ENCODE measurements at regions not wholly inside any gene's neighbourhood (a gene's known extent, or its start where the extent isn't known, plus 50 kb on each side); places are given as distances from the start of the nearest gene placed in this dataset.

DNA sequence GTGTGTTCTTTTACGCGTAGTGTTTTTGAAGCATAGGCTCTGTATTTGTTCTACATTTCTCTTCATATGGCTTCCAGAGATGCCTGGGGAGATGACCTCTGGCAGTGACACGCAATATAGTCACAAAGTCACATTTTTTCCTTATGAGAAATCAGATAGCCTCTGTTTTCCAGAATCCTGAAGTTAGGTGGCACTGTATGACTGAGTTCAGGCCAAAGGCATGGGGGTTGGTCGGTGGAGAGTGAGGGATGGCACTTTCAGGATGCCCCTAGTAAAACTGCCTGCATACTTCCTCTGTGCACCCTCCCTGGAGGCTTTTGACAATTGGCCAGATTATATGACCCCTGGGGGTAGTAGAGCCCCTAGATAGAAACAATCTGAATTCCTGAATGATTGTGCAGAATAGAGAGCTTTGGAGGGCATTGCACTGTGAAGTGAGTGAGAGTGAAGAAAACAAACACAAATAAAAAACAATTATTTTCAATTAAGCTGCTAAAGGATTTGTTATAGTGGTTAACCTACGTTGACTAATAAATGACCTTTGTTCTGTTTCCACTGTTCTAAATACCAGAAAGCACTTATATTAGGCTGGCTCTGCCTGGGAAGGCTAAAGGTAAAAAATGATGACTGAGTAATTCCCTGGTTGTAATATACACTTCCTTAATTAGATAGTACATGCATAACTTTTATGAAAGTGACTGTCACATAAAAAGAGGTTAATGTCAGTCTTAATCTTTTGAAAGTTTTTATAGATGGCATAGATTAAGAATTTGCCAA, 1660.8 kb downstream of the PLA2G4A start (continued):
- TF ChIP-seq, protein P1, sequence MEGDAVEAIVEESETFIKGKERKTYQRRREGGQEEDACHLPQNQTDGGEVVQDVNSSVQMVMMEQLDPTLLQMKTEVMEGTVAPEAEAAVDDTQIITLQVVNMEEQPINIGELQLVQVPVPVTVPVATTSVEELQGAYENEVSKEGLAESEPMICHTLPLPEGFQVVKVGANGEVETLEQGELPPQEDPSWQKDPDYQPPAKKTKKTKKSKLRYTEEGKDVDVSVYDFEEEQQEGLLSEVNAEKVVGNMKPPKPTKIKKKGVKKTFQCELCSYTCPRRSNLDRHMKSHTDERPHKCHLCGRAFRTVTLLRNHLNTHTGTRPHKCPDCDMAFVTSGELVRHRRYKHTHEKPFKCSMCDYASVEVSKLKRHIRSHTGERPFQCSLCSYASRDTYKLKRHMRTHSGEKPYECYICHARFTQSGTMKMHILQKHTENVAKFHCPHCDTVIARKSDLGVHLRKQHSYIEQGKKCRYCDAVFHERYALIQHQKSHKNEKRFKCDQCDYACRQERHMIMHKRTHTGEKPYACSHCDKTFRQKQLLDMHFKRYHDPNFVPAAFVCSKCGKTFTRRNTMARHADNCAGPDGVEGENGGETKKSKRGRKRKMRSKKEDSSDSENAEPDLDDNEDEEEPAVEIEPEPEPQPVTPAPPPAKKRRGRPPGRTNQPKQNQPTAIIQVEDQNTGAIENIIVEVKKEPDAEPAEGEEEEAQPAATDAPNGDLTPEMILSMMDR (IDR thresholded peaks at IDR 0.05; ENCODE audit: low read depth, low read length, missing input control), result no peak

DNA sequence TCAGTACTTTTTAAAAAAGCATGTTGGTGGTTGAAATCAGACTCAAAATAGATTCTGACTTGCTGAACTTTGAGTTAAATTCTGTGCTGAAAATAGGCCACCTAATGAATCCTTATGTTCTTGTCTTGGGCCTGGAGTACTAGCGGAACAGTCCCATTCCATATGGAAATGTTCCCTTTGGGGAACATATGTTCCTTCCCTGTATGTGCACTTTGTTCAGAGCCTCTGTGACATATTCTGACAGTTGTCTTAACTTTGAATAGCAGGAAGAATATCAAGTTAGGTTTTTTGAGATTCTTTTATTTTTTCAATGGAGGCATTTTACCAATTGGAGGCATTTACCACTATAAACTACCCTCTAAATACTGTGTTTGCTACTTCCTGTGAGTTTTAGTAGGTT, 1667.8 kb downstream of the PLA2G4A start:
- no peaks in the 10 kb centered on the region for H3K36me3 ChIP-seq (ENCODE audit: control insufficient read depth in 4 of 4, insufficient read depth in 3 of 4, low read depth in 1 of 4, low read length in 3 of 4)
- H3K27ac ChIP-seq (ENCODE audit: low read depth in 1 of 2, low read length in 2 of 2), result no peak overlapping the region
- no peaks in the 10 kb centered on the region for H3K4me1 ChIP-seq (ENCODE audit: control insufficient read depth in 4 of 4, insufficient read depth in 4 of 4, low read length in 3 of 4)
- no peak overlapping the region for H3K9ac ChIP-seq (ENCODE audit: low read depth in 1 of 2, low read length in 2 of 2)
- H3K9me3 ChIP-seq (ENCODE audit: control insufficient read depth in 4 of 4, low read length in 3 of 4), result peaks cover 0 to 8% (median 0%) of the 10 kb centered on the region in 4 donors
- WGBS, result 91% methylated on average over 1 of the region's 1 CpG
- no peak overlapping the region for H3K4me3 ChIP-seq (ENCODE audit: low read depth in 1 of 3, low read length in 3 of 3)
- H3K27me3 ChIP-seq (ENCODE audit: control insufficient read depth in 4 of 4, insufficient read depth in 4 of 4, low read length in 3 of 4), result no peaks in the 10 kb centered on the region
- TF ChIP-seq, protein P1 (IDR thresholded peaks at IDR 0.05; ENCODE audit: low read depth, low read length, missing input control), result no peak
- TF ChIP-seq SP1 (IDR thresholded peaks at IDR 0.05), result no peak
- TF ChIP-seq, protein P2, sequence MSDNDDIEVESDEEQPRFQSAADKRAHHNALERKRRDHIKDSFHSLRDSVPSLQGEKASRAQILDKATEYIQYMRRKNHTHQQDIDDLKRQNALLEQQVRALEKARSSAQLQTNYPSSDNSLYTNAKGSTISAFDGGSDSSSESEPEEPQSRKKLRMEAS (IDR thresholded peaks at IDR 0.05), result no peak
- DNase-seq (ENCODE audit: low spot score), result no peak

DNA sequence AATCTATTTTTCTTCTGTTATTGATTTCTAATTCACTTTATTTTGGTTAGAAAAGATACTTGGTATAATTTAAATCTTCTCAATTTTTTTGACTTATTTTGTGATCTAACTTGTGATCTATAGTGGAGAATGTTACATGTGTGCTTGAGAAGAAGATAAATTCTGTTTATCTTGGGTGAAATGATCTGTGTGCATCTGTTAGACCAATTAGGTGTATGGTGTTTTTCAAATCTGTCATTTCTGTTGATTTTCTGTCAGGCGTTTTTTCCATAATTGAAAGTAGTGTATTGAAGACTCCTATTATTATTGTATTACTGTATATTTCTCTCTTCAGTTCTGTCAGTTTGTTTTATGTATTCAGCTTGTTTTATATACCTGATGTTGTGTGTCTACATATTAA, 1668.3 kb downstream of the PLA2G4A start:
- TF ChIP-seq, protein P1 (IDR thresholded peaks at IDR 0.05; ENCODE audit: low read depth, low read length, missing input control), result no peak
- no peak for TF ChIP-seq RAD21 (IDR thresholded peaks at IDR 0.05)
- no peak for TF ChIP-seq TAF1 (conservative IDR thresholded peaks at IDR 0.05)
- no peak for TF ChIP-seq NR2F2 (IDR thresholded peaks at IDR 0.05)
- no peak for TF ChIP-seq GABPA (IDR thresholded peaks at IDR 0.05 in 1 of 2, conservative IDR thresholded peaks at IDR 0.05 in 1 of 2)
- no peak for TF ChIP-seq JUND (IDR thresholded peaks at IDR 0.05)
- TF ChIP-seq, protein P2 (IDR thresholded peaks at IDR 0.05), result no peak
- TF ChIP-seq HNF4A (conservative IDR thresholded peaks at IDR 0.05), result no peak
- TF ChIP-seq RXRA (IDR thresholded peaks at IDR 0.05), result no peak
- TF ChIP-seq FOXA1 (IDR thresholded peaks at IDR 0.05), result no peak
- DNase-seq (ENCODE audit: low spot score), result no peak
- H3K9me3 ChIP-seq (ENCODE audit: control insufficient read depth in 4 of 4, low read length in 3 of 4), result peaks cover 0 to 8% (median 0%) of the 10 kb centered on the region in 4 donors
- no peak overlapping the region for H3K27ac ChIP-seq (ENCODE audit: low read depth in 1 of 2, low read length in 2 of 2)
- H3K4me1 ChIP-seq (ENCODE audit: control insufficient read depth in 4 of 4, insufficient read depth in 4 of 4, low read length in 3 of 4), result no peaks in the 10 kb centered on the region
- H3K27me3 ChIP-seq (ENCODE audit: control insufficient read depth in 4 of 4, insufficient read depth in 4 of 4, low read length in 3 of 4), result no peaks in the 10 kb centered on the region
- H3K9ac ChIP-seq (ENCODE audit: low read depth in 1 of 2, low read length in 2 of 2), result no peak overlapping the region
- H3K36me3 ChIP-seq (ENCODE audit: control insufficient read depth in 4 of 4, insufficient read depth in 3 of 4, low read depth in 1 of 4, low read length in 3 of 4), result no peaks in the 10 kb centered on the region
- WGBS, result 64% methylated on average over 1 of the region's 1 CpG
- no peak overlapping the region for H3K4me3 ChIP-seq (ENCODE audit: low read depth in 1 of 3, low read length in 3 of 3)

Measured in liver (tissue), 8 donors.